Caco-2 (cell line): ENCODE measurements at regions not wholly inside any gene's neighbourhood (a gene's known extent, or its start where the extent isn't known, plus 50 kb on each side); places are given as distances from the start of the nearest gene placed in this dataset.

Experiments
- BruUV-seq: library from RNA; stranded (reverse); fragments of 400-500 nt; replicated peaks from 2 replicates; lab custom pipeline; 2021; lab: Mats Ljungman, UMichigan
- CTCF ChIA-PET: fragments of 300-600 bp; sonication (Branson Sonifier 250); formaldehyde crosslinking; loops from one replicate; lab custom pipeline; 2022; ENCODE audit warnings: antibody characterized with exemption; lab: Charles Lee
- POLR2A ChIA-PET: fragments of 300-600 bp; sonication (Branson Sonifier 250); formaldehyde crosslinking; loops from one replicate; lab custom pipeline; 2022; ENCODE audit warnings: antibody characterized with exemption; lab: Charles Lee
- DNase-seq, 2 experiments: peaks; one replicate each; pipeline versions ENCODE4 v3.0.0 to v3.0.0-alpha.2; 2020 to 2022
- H3K27me3 ChIP-seq: replicated peaks from 2 replicates; pipeline ENCODE4 v1.6.0; 2011; ENCODE audit warnings: low read length; ENCODE audit not compliant: control insufficient read depth, insufficient read depth
- H3K36me3 ChIP-seq: 2 replicates; pipeline ENCODE4 v1.5.1; 2011; ENCODE audit warnings: low read length; ENCODE audit not compliant: control insufficient read depth, insufficient read depth
- H3K4me1 ChIP-seq: fragments of 250-450 bp; sonication (Bioruptor Pico); 2 replicates; pipeline ENCODE4 v1.5.1; 2020; ENCODE audit warnings: mild to moderate bottlenecking
- H3K4me3 ChIP-seq: 2 replicates; pipeline ENCODE4 v1.5.1; 2011; ENCODE audit warnings: low read depth, mild to moderate bottlenecking, control low read depth, low read length
- H3K9me3 ChIP-seq: fragments of 250-450 bp; sonication (Bioruptor Pico); 2 replicates; pipeline ENCODE4 v1.5.1; 2020; ENCODE audit warnings: mild to moderate bottlenecking, moderate library complexity
- H3K27ac Mint-ChIP-seq: one replicate; pipeline ENCODE4 v1.8.0; 2022; ENCODE audit warnings: mixed read lengths; ENCODE audit not compliant: unreplicated experiment
- H3K27me3 Mint-ChIP-seq: one replicate; pipeline ENCODE4 v1.8.0; 2022; ENCODE audit warnings: mixed read lengths; ENCODE audit not compliant: insufficient read depth, unreplicated experiment
- H3K36me3 Mint-ChIP-seq: one replicate; pipeline ENCODE4 v1.8.0; 2022; ENCODE audit warnings: mild to moderate bottlenecking, mixed read lengths; ENCODE audit not compliant: insufficient read depth, unreplicated experiment
- H3K4me1 Mint-ChIP-seq: one replicate; pipeline ENCODE4 v1.8.0; 2022; ENCODE audit warnings: low read depth, mixed read lengths; ENCODE audit not compliant: unreplicated experiment
- H3K4me3 Mint-ChIP-seq: one replicate; pipeline ENCODE4 v1.8.0; 2022; ENCODE audit warnings: mild to moderate bottlenecking, moderate library complexity, mixed read lengths; ENCODE audit not compliant: unreplicated experiment
- H3K9me3 Mint-ChIP-seq: one replicate; pipeline ENCODE4 v1.8.0; 2022; ENCODE audit warnings: mixed read lengths; ENCODE audit not compliant: unreplicated experiment
- intact Hi-C: fragments of 100-400 bp; cut with micrococcal nuclease; formaldehyde crosslinking; loops from one replicate; pipeline ENCODE4 v1.10.0; 2022; ENCODE audit not compliant: unreplicated experiment
- TF ChIP-seq, protein P1 (sequence below), 2 experiments: fragments of 200-600 bp in 1 of 2; IDR thresholded peaks; 1 replicate in 1 of 2; 2 replicates in 1 of 2; pipeline versions ENCODE4 v1.5.1 to v1.8.0; 2011 to 2022; ENCODE audit warnings: antibody characterized with exemption in 1 of 2, control low read depth in 1 of 2, inconsistent platforms in 1 of 2, low read depth in 1 of 2, low read length in 1 of 2, mild to moderate bottlenecking in 1 of 2, moderate library complexity in 1 of 2; ENCODE audit not compliant: insufficient read depth in 1 of 2, severe bottlenecking in 1 of 2, unreplicated experiment in 1 of 2

DNA sequence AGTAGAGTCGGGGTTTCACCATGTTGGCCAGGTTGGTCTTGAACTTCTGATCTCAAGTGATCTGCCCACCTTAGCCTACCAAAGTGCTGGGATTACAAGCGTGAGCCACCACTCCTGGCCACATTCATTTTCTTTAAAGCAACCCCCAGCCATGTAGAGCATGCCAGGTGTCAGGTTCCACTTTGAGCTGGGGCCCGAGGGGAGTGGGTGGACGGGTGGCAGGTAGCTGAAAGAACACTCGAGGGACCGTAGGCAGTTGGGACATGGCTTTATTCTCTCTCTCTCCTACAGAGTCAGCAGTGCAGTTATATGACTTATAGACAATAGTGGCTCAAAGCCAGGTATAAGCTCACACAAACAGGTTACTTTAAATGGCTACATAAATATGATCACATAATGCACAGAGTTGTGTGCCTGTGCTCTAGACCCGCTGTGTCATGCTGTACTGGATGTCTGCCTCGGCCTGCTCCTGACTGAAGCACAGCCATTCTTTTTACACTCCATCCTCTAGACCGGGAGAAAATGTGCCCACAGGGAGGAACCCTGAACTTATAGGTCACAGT lies 60.5 kb upstream of the FAM120A start:
- Histone ChIP-seq H3K27me3 (no peaks in the 10 kb centered on the region), H3K4me3 (no peak overlapping the region), H3K4me1 (no peaks in the 10 kb centered on the region), H3K36me3 (no peaks in the 10 kb centered on the region), H3K9me3 (no peaks in the 10 kb centered on the region)
- no peak for DNase-seq
- Mint-ChIP-seq H3K4me3 (no peak overlapping the region), H3K9me3 (no peaks in the 10 kb centered on the region), H3K36me3 (no peaks in the 10 kb centered on the region), H3K27me3 (no peaks in the 10 kb centered on the region), H3K4me1 (no peaks in the 10 kb centered on the region), H3K27ac (no peak overlapping the region)
- TF ChIP-seq, protein P1, sequence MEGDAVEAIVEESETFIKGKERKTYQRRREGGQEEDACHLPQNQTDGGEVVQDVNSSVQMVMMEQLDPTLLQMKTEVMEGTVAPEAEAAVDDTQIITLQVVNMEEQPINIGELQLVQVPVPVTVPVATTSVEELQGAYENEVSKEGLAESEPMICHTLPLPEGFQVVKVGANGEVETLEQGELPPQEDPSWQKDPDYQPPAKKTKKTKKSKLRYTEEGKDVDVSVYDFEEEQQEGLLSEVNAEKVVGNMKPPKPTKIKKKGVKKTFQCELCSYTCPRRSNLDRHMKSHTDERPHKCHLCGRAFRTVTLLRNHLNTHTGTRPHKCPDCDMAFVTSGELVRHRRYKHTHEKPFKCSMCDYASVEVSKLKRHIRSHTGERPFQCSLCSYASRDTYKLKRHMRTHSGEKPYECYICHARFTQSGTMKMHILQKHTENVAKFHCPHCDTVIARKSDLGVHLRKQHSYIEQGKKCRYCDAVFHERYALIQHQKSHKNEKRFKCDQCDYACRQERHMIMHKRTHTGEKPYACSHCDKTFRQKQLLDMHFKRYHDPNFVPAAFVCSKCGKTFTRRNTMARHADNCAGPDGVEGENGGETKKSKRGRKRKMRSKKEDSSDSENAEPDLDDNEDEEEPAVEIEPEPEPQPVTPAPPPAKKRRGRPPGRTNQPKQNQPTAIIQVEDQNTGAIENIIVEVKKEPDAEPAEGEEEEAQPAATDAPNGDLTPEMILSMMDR (IDR thresholded peaks at IDR 0.05; ENCODE audit: insufficient read depth in 1 of 2, low read depth in 1 of 2, low read length in 1 of 2, severe bottlenecking in 1 of 2, unreplicated experiment in 1 of 2) = no peak
- ChIA-PET CTCF (no interaction called here), POLR2A (no interaction called here)
- intact Hi-C loops = no loop called here
- no TSS peak for BruUV-seq

DNA sequence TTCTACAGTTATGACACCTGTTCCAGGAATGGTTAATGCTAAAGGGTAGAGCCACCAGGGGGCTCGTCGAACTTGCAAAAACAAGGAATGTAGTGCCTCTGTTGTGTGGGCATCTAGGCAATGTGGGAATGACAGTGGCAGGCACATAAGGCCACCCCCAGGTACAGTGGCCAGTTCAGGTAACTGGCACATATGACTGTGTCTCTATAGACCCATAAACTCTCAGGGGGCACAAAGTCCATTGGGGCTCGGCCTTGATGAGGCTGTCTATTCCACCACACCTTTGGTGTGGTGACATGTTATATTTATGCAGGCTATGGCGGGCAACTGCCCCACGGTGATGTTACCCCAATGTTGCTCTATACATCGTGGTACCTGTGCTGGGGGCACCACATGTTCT lies 59.6 kb upstream of the FAM120A start:
- no TSS peak for BruUV-seq
- Mint-ChIP-seq H3K4me1 (no peaks in the 10 kb centered on the region), H3K9me3 (no peaks in the 10 kb centered on the region)

DNA sequence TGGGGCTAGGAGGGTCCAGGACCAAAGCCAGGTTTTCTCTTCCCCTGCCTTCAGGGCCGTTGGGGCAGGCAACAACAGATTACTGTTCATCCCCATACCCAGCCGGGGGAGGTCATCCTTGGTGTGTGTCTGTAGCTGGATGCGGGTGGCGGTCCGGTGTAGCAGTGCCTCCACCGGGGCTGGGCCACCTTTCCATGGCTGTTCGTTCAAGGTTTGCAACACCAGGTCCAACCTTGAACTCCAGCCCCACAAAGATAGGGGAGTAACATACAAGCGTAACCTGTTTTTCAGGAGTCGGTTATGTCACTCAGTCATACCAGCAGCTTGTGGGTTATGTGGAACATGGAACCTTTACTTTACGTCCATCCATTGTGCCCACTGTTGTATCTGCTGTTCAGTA lies 58.5 kb upstream of the FAM120A start:
- Mint-ChIP-seq H3K27ac (no peak overlapping the region), H3K4me3 (no peak overlapping the region), H3K9me3 (no peaks in the 10 kb centered on the region), H3K36me3 (no peaks in the 10 kb centered on the region), H3K27me3 (no peaks in the 10 kb centered on the region), H3K4me1 (no peaks in the 10 kb centered on the region)
- H3K27me3 ChIP-seq = no peaks in the 10 kb centered on the region
- no peak for DNase-seq
- no peaks in the 10 kb centered on the region for H3K4me1 ChIP-seq
- no TSS peak for BruUV-seq
- no peak overlapping the region for H3K4me3 ChIP-seq
- CTCF ChIA-PET = no interaction called here
- POLR2A ChIA-PET = no interaction called here
- H3K9me3 ChIP-seq = no peaks in the 10 kb centered on the region
- TF ChIP-seq, protein P1 (IDR thresholded peaks at IDR 0.05; ENCODE audit: insufficient read depth in 1 of 2, low read depth in 1 of 2, low read length in 1 of 2, severe bottlenecking in 1 of 2, unreplicated experiment in 1 of 2) = no peak
- H3K36me3 ChIP-seq = no peaks in the 10 kb centered on the region
- intact Hi-C loops = no loop called here

More for the DNA sequence above, 59.6 kb upstream of the FAM120A start:
- ChIA-PET POLR2A (no interaction called here), CTCF (no interaction called here)
- no peaks in the 10 kb centered on the region for H3K4me1 ChIP-seq
- intact Hi-C loops = no loop called here
- H3K9me3 ChIP-seq = no peaks in the 10 kb centered on the region
- no peak overlapping the region for H3K4me3 ChIP-seq
- H3K36me3 ChIP-seq = no peaks in the 10 kb centered on the region
- H3K27me3 Mint-ChIP-seq = no peaks in the 10 kb centered on the region
- H3K36me3 Mint-ChIP-seq = no peaks in the 10 kb centered on the region
- H3K4me3 Mint-ChIP-seq = no peak overlapping the region
- TF ChIP-seq, protein P1 (IDR thresholded peaks at IDR 0.05; ENCODE audit: insufficient read depth in 1 of 2, low read depth in 1 of 2, low read length in 1 of 2, severe bottlenecking in 1 of 2, unreplicated experiment in 1 of 2) = no peak
- no peak overlapping the region for H3K27ac Mint-ChIP-seq
- no peak for DNase-seq
- H3K27me3 ChIP-seq = no peaks in the 10 kb centered on the region
